Adipocyte (in vitro differentiated cells): ENCODE measurements at regions not wholly inside any gene's neighbourhood (a gene's known extent, or its start where the extent isn't known, plus 50 kb on each side); places are given as distances from the start of the nearest gene placed in this dataset.

Source experiments
- DNase-seq: peaks from one replicate; pipeline ENCODE4 v3.0.0-alpha.2; 2015; ENCODE audit warnings: low read depth
- H3K27me3 ChIP-seq: replicated peaks from 2 replicates; pipeline ENCODE4 v1.7.0; 2013; ENCODE audit warnings: mild to moderate bottlenecking, low read length, moderate library complexity; ENCODE audit not compliant: control insufficient read depth, insufficient read depth
- H3K36me3 ChIP-seq: 2 replicates; pipeline ENCODE4 v1.7.0; 2013; ENCODE audit warnings: low read length, mild to moderate bottlenecking, moderate library complexity; ENCODE audit not compliant: control insufficient read depth, insufficient read depth, severe bottlenecking
- H3K4me1 ChIP-seq: 2 replicates; pipeline ENCODE4 v1.7.0; 2013; ENCODE audit warnings: mild to moderate bottlenecking, low read length, moderate library complexity; ENCODE audit not compliant: control insufficient read depth, insufficient read depth
- H3K4me3 ChIP-seq: 2 replicates; pipeline ENCODE4 v1.7.0; 2013; ENCODE audit warnings: mild to moderate bottlenecking, low read length, moderate library complexity
- H3K9ac ChIP-seq: 2 replicates; pipeline ENCODE4 v1.7.0; 2013; ENCODE audit warnings: mild to moderate bottlenecking, low read length, moderate library complexity
- H3K9me3 ChIP-seq: 2 replicates; pipeline ENCODE4 v1.7.0; 2013; ENCODE audit warnings: mild to moderate bottlenecking, low read length, moderate library complexity; ENCODE audit not compliant: control insufficient read depth

DNA sequence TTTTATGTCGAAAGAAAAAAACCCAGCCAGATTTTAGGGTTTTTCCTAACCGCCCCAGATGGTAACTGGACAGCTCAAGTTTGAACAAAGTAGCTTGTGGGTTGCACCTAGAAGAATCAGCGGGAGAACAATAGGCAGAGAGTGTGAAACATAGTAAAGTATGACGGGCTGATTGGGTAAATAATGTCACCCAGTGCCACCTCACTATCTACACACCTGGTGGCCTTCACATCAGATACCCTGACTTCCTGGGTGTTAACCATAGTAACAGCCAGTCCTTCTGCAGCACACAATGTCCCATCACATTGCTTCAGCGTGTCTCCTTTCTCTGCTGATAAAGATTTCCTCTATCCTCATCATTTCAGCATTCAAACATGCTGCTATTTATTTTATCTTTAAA is 159.1 kb upstream of the HS3ST1 start:
- Histone ChIP-seq H3K36me3 (no peaks in the 10 kb centered on the region), H3K9me3 (no peaks in the 10 kb centered on the region), H3K27me3 (no peaks in the 10 kb centered on the region), H3K4me1 (no peaks in the 10 kb centered on the region), H3K9ac (no peak overlapping the region), H3K4me3 (no peak overlapping the region)
- no peak for DNase-seq

DNA sequence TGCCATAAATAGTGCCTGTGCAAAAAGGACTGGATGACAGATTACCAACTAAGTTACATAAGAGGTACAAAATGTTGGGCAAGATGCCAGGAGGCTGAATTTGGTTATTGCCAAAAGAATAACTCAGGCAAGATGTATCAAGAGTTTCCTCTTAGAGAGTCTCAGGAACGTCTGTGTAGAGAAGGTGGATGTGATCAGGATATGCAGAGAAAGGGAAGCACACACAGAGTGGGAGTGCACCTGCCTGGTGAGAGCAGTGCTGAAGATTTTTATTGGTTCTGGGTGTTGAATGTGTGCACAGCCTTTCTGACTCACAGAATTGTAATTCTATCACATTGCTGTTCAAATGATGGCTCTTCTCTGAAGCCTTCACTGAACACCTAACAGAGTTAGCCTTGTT is 156.8 kb upstream of the HS3ST1 start:
- no peaks in the 10 kb centered on the region for H3K27me3 ChIP-seq
- H3K4me1 ChIP-seq, result no peaks in the 10 kb centered on the region
- H3K36me3 ChIP-seq, result no peaks in the 10 kb centered on the region
- DNase-seq, result no peak
- no peak overlapping the region for H3K4me3 ChIP-seq
- no peaks in the 10 kb centered on the region for H3K9me3 ChIP-seq
- H3K9ac ChIP-seq, result no peak overlapping the region

DNA sequence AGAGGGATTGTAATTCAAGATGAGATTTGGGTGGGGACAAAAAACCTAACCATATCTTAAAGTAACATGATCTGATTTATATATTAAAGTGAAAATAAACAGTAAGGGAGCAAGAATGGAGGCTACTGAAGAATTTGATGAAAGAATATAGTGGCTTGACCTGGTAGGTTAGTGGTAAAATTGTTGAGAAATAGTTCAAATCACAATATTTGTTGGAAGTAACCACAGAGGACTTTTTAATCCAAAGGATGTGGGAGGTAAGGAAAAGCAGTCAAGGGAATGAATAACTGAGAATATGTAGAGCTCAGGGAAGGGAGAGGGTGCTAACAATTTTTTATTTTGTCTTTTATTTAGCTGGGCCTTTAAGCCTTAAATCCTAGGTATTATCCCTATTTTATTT is 139.8 kb upstream of the HS3ST1 start:
- DNase-seq, result no peak
- Histone ChIP-seq H3K9ac (no peak overlapping the region), H3K27me3 (no peaks in the 10 kb centered on the region), H3K4me3 (no peak overlapping the region), H3K4me1 (no peaks in the 10 kb centered on the region), H3K36me3 (no peaks in the 10 kb centered on the region), H3K9me3 (no peaks in the 10 kb centered on the region)

DNA sequence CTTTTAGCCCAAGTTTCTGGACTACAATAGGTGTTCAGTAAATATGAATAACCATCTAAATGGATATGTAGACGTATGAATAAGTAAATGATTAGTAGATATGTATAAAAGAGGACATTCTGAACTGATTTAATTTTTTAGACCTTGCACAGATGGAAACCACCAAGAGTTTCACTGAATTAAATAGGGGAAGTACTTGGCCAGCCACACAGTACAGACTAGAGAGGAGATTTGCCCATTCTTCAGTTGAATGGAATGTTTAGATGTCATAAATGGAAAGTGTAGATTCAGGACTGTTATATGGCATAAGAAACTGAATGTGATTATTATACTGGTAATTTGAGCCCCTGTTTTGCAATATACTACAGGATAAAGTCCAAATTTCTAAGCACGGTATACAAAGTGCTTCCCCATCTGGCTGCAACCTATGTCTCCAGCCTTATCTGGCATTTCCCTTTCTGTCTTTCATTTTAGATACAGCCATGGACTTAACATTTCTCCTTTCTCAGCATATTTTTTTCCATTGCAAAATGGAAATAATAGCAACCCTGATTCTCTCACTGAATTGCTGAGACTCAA is 137.8 kb upstream of the HS3ST1 start:
- Histone ChIP-seq H3K9me3 (no peaks in the 10 kb centered on the region), H3K36me3 (no peaks in the 10 kb centered on the region), H3K27me3 (no peaks in the 10 kb centered on the region), H3K4me3 (no peak overlapping the region), H3K4me1 (no peaks in the 10 kb centered on the region), H3K9ac (no peak overlapping the region)
- peak; percentile 77 for DNase-seq

DNA sequence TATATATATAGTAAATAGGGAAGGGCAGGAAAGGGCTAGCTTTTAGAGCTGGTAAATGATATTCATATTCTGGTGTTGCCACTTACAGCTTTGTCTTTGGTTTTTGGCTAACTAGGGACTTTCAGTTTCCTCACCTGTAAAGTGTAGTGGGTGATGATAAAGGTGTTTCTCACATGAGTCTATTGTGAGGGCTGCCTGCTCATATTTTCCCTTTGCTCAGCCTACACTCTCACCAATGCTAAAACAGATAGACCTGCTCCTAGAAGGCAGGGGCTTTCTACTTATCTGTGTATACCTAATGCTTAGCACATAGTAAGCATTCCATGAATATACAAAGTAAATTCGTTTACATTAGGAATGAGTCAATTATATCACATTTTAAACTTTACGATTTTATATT is 137.2 kb upstream of the HS3ST1 start:
- no peak for DNase-seq
- H3K9me3 ChIP-seq, result no peaks in the 10 kb centered on the region
- no peaks in the 10 kb centered on the region for H3K27me3 ChIP-seq
- H3K9ac ChIP-seq, result no peak overlapping the region
- H3K4me1 ChIP-seq, result no peaks in the 10 kb centered on the region
- no peak overlapping the region for H3K4me3 ChIP-seq
- no peaks in the 10 kb centered on the region for H3K36me3 ChIP-seq

DNA sequence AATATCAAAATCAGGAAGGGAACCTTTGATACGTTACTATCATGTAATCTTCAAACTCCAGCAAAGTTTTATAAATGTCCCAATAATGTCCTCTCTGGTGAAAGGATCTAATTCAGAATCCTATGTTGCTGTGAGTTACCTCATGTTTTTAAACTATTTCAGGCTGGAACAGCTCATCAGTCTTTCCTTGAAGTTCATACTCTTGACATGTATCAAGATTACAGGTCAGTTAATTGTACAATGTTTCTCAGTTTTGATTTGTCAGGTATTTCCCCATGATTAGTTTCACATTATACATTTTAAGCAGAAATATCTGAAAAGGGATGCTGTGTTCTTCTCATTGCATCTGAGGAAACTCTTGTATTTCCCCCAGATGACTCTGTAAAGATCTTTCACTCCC is 136.5 kb upstream of the HS3ST1 start:
- Histone ChIP-seq H3K4me3 (no peak overlapping the region), H3K36me3 (no peaks in the 10 kb centered on the region), H3K27me3 (no peaks in the 10 kb centered on the region), H3K9ac (no peak overlapping the region), H3K9me3 (no peaks in the 10 kb centered on the region), H3K4me1 (no peaks in the 10 kb centered on the region)
- DNase-seq, result no peak

DNA sequence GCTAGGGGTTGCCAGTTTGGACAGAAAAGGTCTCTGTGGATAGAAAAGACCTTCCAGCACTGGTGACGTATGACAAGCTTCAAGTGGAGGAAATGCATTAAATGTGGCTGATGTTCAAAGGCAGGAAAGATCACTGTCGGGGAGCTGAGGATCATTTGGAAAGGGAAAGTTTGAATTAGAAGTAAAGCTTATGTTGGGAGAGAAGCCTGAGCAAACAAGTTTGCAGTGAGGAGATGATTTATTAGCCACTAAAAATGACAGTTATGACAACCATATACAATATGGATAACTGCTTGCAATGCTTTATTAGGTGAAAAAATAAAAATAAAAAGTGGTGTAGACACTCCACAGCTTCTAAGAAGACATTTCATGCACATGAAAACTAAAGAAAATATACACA is 135.3 kb upstream of the HS3ST1 start:
- no peaks in the 10 kb centered on the region for H3K27me3 ChIP-seq
- H3K4me3 ChIP-seq, result no peak overlapping the region
- no peaks in the 10 kb centered on the region for H3K9me3 ChIP-seq
- H3K9ac ChIP-seq, result no peak overlapping the region
- H3K36me3 ChIP-seq, result no peaks in the 10 kb centered on the region
- no peaks in the 10 kb centered on the region for H3K4me1 ChIP-seq
- DNase-seq, result no peak

DNA sequence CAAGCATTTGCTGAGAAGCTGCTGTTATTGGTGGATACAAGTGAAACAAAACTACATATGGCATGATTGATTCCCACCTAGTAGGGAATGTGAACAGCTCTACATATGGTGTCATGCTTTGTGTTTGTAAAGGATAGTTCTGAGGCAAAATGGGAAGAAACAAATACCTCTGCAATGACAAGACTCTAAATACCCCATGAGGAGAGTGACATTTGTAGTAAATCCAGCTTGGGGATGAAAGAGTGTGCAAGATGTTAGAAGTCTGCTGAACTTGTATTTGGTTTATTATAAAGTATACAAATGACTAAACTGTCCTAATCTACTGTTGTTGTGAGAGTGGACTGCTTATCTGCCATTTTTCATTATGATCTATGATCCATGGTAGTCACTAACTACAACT is 120.8 kb upstream of the HS3ST1 start:
- Histone ChIP-seq H3K9me3 (no peaks in the 10 kb centered on the region), H3K36me3 (no peaks in the 10 kb centered on the region), H3K4me1 (no peaks in the 10 kb centered on the region), H3K4me3 (no peak overlapping the region), H3K27me3 (no peaks in the 10 kb centered on the region), H3K9ac (no peak overlapping the region)
- no peak for DNase-seq

DNA sequence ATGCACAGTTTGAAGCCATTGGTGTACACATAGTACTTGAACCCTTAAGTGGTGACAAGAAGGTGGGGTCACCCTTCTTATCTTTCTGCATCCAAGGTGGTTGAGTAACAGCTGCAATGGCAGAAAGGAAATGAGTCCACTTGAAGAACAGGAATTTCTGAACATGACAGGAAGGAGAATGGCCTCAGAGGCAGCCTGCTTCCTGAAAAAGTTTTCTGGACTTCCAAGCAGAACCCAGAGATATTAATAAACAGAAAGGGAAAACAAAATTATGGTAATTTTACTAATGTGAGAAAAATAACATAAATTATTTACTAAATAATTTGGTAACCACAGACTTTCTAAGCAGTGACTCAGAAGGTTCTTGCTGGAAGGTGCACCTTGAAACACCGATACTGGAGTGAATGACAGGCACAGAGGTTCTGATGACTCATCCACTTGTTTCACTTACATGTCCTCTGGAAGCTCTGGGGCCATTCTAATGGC is 119.9 kb upstream of the HS3ST1 start:
- H3K9me3 ChIP-seq, result no peaks in the 10 kb centered on the region
- DNase-seq, result no peak
- no peaks in the 10 kb centered on the region for H3K4me1 ChIP-seq
- no peak overlapping the region for H3K4me3 ChIP-seq
- no peaks in the 10 kb centered on the region for H3K36me3 ChIP-seq
- H3K9ac ChIP-seq, result no peak overlapping the region
- H3K27me3 ChIP-seq, result no peaks in the 10 kb centered on the region

DNA sequence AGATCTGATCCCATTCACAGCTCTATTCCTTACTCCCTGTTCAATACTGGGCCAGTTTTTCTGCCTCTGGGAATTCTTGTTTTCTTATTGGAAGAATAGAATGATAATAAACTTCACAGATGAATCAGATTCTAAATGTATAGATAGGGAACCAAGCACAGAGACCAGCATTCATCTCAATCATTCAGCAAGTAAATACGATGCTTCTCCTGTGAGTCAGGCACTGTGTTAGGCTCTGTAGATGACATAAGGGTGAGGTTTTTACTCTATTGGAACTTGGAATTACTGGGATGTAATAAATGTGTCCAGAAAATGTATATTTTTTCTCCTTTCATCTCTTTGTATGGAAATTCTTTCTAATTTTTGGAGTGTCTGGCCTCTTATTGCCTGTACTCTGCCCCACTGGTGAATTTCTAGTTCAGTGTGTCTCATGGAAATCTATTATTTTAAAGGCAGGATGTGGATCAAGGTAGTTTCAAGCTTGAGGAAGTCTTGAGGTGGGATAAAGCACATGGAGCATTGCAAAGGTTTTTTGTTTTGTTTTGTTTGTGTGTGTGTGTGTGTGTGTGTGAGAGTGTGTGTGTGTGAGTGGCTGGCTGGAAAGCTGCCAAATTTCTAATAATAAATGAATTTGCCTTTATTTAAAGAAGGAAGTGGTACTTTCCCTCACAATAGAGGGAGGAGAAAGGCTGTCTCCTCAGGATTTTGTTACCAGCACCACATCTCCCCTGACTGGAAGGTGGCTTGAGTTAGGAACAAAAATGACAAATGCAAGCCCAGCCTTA is 117.9 kb upstream of the HS3ST1 start:
- Histone ChIP-seq H3K36me3 (no peaks in the 10 kb centered on the region), H3K4me3 (no peak overlapping the region), H3K4me1 (peaks cover 4% of the 10 kb centered on the region), H3K9ac (no peak overlapping the region), H3K27me3 (no peaks in the 10 kb centered on the region), H3K9me3 (no peaks in the 10 kb centered on the region)
- DNase-seq, result no peak

DNA sequence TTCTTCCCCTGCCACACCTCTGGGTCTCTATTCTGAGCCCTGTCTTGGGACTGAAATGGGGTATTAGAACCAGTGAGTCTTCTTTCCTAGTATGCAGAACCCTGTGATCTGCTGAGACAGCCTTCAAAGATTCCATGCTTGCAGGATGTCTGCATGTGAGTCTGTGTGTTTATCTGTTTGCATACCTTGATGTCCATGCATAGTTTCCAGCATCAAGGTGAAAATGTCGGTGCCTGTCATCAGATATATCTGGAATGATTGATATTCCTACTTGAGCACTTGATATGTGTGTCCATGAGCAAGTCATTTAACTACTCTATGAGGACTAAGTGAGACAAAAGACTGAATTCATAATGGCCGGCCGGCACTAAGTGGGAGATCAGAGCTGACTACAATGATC is 117.0 kb upstream of the HS3ST1 start:
- no peaks in the 10 kb centered on the region for H3K36me3 ChIP-seq
- H3K4me1 ChIP-seq, result peaks cover 4% of the 10 kb centered on the region
- no peak overlapping the region for H3K4me3 ChIP-seq
- no peaks in the 10 kb centered on the region for H3K27me3 ChIP-seq
- DNase-seq, result no peak
- no peaks in the 10 kb centered on the region for H3K9me3 ChIP-seq
- no peak overlapping the region for H3K9ac ChIP-seq

DNA sequence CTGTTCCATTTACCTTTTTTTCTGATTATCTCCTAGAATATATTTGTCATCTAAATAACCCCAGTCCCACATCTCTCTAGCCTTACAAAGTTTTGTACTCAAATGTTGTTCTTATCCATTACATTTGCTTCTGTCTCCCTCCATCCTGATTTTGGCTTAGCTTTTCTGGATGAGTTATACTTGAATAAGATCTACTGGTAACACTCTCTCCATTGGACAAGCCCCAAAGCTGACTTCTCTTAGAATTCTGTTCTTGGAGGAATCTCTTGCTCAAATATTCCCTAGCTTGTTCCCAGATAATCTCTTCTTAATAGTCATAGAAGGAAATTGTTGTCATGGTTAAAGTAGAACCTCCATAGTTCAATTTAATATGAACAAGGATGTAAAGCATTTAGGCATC is 115.5 kb upstream of the HS3ST1 start:
- no peaks in the 10 kb centered on the region for H3K9me3 ChIP-seq
- no peaks in the 10 kb centered on the region for H3K27me3 ChIP-seq
- H3K4me3 ChIP-seq, result no peak overlapping the region
- no peak for DNase-seq
- no peaks in the 10 kb centered on the region for H3K36me3 ChIP-seq
- peaks cover 4% of the 10 kb centered on the region for H3K4me1 ChIP-seq
- no peak overlapping the region for H3K9ac ChIP-seq
